Neural progenitor cell (in vitro differentiated cells): ENCODE measurements at regions not wholly inside any gene's neighbourhood (a gene's known extent, or its start where the extent isn't known, plus 50 kb on each side); places are given as distances from the start of the nearest gene placed in this dataset.

Experiments
- DNase-seq: peaks from one replicate; pipeline ENCODE4 v3.0.0-alpha.2; 2016; ENCODE audit warnings: low spot score
- H2AFZ ChIP-seq: fragments of 200-600 bp; sonication (generic); replicated peaks from 2 replicates; pipeline ENCODE4 v1.6.1; 2016; ENCODE audit warnings: antibody characterized with exemption
- H3F3A ChIP-seq: fragments of 200-600 bp; sonication (generic); 2 replicates; pipeline ENCODE4 v1.6.1; 2016; ENCODE audit warnings: antibody characterized with exemption, low read depth
- H3K27ac ChIP-seq: fragments of 200-600 bp; sonication (generic); 2 replicates; pipeline ENCODE4 v1.5.1; 2016; ENCODE audit warnings: mild to moderate bottlenecking
- H3K27me3 ChIP-seq: fragments of 200-600 bp; sonication (generic); 2 replicates; pipeline ENCODE4 v1.6.1; 2016; ENCODE audit warnings: mild to moderate bottlenecking, moderate library complexity
- H3K36me3 ChIP-seq: fragments of 200-600 bp; sonication (generic); 2 replicates; pipeline ENCODE4 v1.5.1; 2016
- H3K4me1 ChIP-seq: fragments of 200-600 bp; sonication (generic); 2 replicates; pipeline ENCODE4 v1.6.1; 2016; ENCODE audit warnings: mixed run types
- H3K4me2 ChIP-seq: fragments of 200-600 bp; sonication (generic); 2 replicates; pipeline ENCODE4 v1.6.1; 2016
- H3K4me3 ChIP-seq: fragments of 200-600 bp; sonication (generic); 2 replicates; pipeline ENCODE4 v1.5.1; 2016
- H3K79me2 ChIP-seq: fragments of 200-600 bp; sonication (generic); 2 replicates; pipeline ENCODE4 v1.6.1; 2016; ENCODE audit warnings: low read depth
- H3K9ac ChIP-seq: fragments of 200-600 bp; sonication (generic); 2 replicates; pipeline ENCODE4 v1.6.1; 2016
- H3K9me3 ChIP-seq: fragments of 200-600 bp; sonication (generic); 2 replicates; pipeline ENCODE4 v1.5.1; 2016; ENCODE audit warnings: low read depth
- H4K20me1 ChIP-seq: fragments of 200-600 bp; sonication (generic); 2 replicates; pipeline ENCODE4 v1.6.1; 2016; ENCODE audit warnings: low read depth
- H3K27ac Mint-ChIP-seq: 3 replicates; pipeline ENCODE4 v1.8.0; 2021; ENCODE audit warnings: mixed read lengths
- H3K27me3 Mint-ChIP-seq: 2 replicates; pipeline ENCODE4 v1.8.0; 2022; ENCODE audit warnings: low read depth, mild to moderate bottlenecking, inconsistent platforms, moderate library complexity, mixed read lengths; ENCODE audit not compliant: insufficient read depth
- H3K36me3 Mint-ChIP-seq: 3 replicates; pipeline ENCODE4 v1.8.0; 2021; ENCODE audit warnings: mixed read lengths
- H3K4me1 Mint-ChIP-seq: 3 replicates; pipeline ENCODE4 v1.8.0; 2021; ENCODE audit warnings: mixed read lengths
- H3K4me3 Mint-ChIP-seq: 3 replicates; pipeline ENCODE4 v1.8.0; 2021; ENCODE audit warnings: mild to moderate bottlenecking, moderate library complexity, mixed read lengths
- H3K9me3 Mint-ChIP-seq: 3 replicates; pipeline ENCODE4 v1.8.0; 2020; ENCODE audit warnings: mixed read lengths
- CTCF ChIP-seq: fragments of 200-600 bp; sonication (generic); IDR thresholded peaks from 2 replicates; pipeline ENCODE4 v1.5.1; 2017; ENCODE audit warnings: antibody characterized with exemption, mild to moderate bottlenecking
- EZH2 ChIP-seq: fragments of 200-600 bp; sonication (generic); IDR thresholded peaks from 2 replicates; pipeline ENCODE4 v1.6.1; 2017; ENCODE audit warnings: antibody characterized with exemption, mild to moderate bottlenecking, moderate library complexity
- EZH2phosphoT487 ChIP-seq: fragments of 200-600 bp; sonication (generic); IDR thresholded peaks from 2 replicates; pipeline ENCODE4 v1.6.1; 2017; ENCODE audit warnings: antibody characterized with exemption

DNA sequence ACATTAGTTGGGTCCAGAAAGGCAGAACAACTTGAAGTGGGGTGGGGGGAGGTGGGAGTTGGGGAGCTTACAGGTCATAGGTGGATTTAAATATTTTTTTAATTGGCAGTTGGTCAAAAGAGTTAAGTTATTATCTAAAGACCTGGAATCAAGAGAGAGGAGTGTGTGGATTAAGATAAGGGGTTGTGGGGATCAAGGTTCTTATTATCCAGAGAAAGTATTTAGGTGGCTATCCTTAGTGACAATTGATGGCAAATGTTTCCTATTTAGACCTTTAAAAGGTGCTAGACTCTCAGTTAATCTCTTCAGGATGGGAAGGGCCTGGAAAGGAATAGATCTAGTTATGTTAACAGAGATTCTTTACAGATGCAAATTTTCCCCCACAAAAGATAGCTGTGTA, 120.7 kb upstream of the OR9Q1 start:
- H3K9me3 Mint-ChIP-seq, result no peaks in the 10 kb centered on the region
- no peaks in the 10 kb centered on the region for H3K4me1 ChIP-seq
- no peaks in the 10 kb centered on the region for H3F3A ChIP-seq
- H3K9me3 ChIP-seq, result no peaks in the 10 kb centered on the region
- no peak overlapping the region for H3K27ac Mint-ChIP-seq
- no peak overlapping the region for H3K4me2 ChIP-seq
- no peak overlapping the region for H3K4me3 Mint-ChIP-seq
- no peaks in the 10 kb centered on the region for H3K36me3 Mint-ChIP-seq
- H4K20me1 ChIP-seq, result no peaks in the 10 kb centered on the region
- H3K9ac ChIP-seq, result no peak overlapping the region
- H2AFZ ChIP-seq, result no peak overlapping the region
- H3K27ac ChIP-seq, result no peak overlapping the region
- no peak for DNase-seq
- peaks cover 4% of the 10 kb centered on the region for H3K27me3 Mint-ChIP-seq
- no peaks in the 10 kb centered on the region for H3K79me2 ChIP-seq
- H3K27me3 ChIP-seq, result no peaks in the 10 kb centered on the region
- TF ChIP-seq EZH2 (no peak), EZH2phosphoT487 (no peak), CTCF (no peak)
- no peaks in the 10 kb centered on the region for H3K4me1 Mint-ChIP-seq
- no peak overlapping the region for H3K4me3 ChIP-seq
- no peaks in the 10 kb centered on the region for H3K36me3 ChIP-seq

DNA sequence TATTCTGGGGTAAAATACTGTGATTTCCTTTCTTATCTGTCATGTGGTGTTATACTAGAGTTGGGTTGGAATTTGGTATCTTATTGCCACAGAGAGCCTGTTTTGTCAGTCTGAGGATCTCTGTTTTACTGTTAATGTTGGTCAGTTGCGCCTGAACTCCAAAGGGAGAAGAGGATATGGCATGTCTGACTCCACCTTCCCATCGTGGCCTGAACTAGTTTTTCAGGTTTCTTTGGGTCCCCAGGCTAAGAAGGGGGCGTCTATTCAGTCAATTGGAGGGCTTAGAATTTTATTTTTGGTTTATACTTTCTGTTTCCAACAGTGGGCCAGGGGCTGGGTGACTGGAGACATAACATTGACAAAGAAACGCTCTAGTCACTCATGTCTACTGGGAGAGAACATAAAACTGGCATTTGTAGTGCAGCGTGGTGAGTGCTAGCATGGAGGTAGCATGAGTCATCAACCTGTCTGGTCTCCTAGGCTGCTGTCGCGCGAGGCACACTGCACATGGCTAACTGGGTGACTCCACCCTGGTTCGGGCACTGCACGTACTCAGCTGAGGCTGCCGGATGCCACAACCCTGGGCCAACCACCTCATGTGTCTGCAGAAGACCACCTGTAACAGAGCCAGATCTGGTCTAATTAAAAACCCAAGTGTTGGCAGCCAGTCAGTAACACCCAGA, 120.1 kb upstream of the OR9Q1 start:
- no peak overlapping the region for H3K4me3 Mint-ChIP-seq
- no peaks in the 10 kb centered on the region for H3K9me3 ChIP-seq
- no peak overlapping the region for H3K27ac ChIP-seq
- H3K36me3 Mint-ChIP-seq, result no peaks in the 10 kb centered on the region
- H3K9ac ChIP-seq, result no peak overlapping the region
- peaks cover 4% of the 10 kb centered on the region for H3K27me3 Mint-ChIP-seq
- H3K4me1 ChIP-seq, result no peaks in the 10 kb centered on the region
- no peaks in the 10 kb centered on the region for H3K79me2 ChIP-seq
- H3K4me3 ChIP-seq, result no peak overlapping the region
- H3K4me1 Mint-ChIP-seq, result no peaks in the 10 kb centered on the region
- TF ChIP-seq CTCF (no peak), EZH2phosphoT487 (no peak), EZH2 (no peak)
- no peak overlapping the region for H3K27ac Mint-ChIP-seq
- H3K4me2 ChIP-seq, result no peak overlapping the region
- no peaks in the 10 kb centered on the region for H3F3A ChIP-seq
- DNase-seq, result no peak
- no peaks in the 10 kb centered on the region for H4K20me1 ChIP-seq
- no peak overlapping the region for H2AFZ ChIP-seq
- no peaks in the 10 kb centered on the region for H3K36me3 ChIP-seq
- no peaks in the 10 kb centered on the region for H3K27me3 ChIP-seq
- H3K9me3 Mint-ChIP-seq, result no peaks in the 10 kb centered on the region

GRCh38 chr11:57904376-57904775, 119.3 kb upstream of the OR9Q1 start:
- Histone ChIP-seq H3K79me2 (no peaks in the 10 kb centered on the region), H3K27me3 (no peaks in the 10 kb centered on the region), H3K4me3 (no peak overlapping the region), H3K4me2 (no peak overlapping the region), H3K9ac (no peak overlapping the region), H3K36me3 (no peaks in the 10 kb centered on the region), H2AFZ (no peak overlapping the region), H3K9me3 (no peaks in the 10 kb centered on the region), H3F3A (no peaks in the 10 kb centered on the region), H4K20me1 (no peaks in the 10 kb centered on the region), H3K27ac (no peak overlapping the region), H3K4me1 (no peaks in the 10 kb centered on the region)
- Mint-ChIP-seq H3K27me3 (peaks cover 4% of the 10 kb centered on the region), H3K4me3 (no peak overlapping the region), H3K27ac (no peak overlapping the region), H3K9me3 (no peaks in the 10 kb centered on the region), H3K36me3 (no peaks in the 10 kb centered on the region), H3K4me1 (no peaks in the 10 kb centered on the region)
- TF ChIP-seq EZH2phosphoT487 (no peak), CTCF (no peak), EZH2 (no peak)
- DNase-seq, result no peak
